ENCODE measurements at regions not wholly inside any gene's neighbourhood (a gene's known extent, or its start where the extent isn't known, plus 50 kb on each side); places are given as distances from the start of the nearest gene placed in this dataset.

DNA sequence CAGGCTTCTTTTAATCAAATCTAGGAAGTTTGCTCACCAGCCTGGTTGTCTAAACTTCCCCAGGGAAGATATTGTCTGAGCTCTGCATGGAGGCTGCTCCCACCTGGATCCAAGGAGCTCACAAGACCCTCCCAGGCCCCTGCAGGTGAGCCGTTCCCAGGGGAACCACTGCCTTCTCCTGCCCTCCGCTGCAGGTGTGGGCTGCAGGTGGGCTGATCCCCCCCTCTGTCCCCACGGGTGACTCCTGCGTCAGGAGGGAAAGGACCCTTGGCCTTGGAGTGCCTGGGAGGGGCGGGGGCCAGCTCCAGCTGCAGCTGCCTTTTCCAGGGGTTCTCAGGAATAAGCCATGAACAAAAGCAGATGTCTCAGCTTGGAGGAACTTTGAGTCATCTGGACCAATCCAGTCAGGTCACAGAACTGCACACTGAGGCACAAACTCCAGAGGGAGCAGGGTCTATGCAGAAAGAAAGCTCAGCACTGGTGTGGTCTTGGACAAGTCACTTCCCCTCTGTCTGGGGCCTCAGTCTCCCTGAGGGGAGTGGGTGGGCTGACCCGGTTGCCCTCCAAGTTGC lies 246.6 kb upstream of the RTL1 start:
- no peak for TF ChIP-seq POLR2A (IDR thresholded peaks at IDR 0.05)
- TF ChIP-seq, protein P1, sequence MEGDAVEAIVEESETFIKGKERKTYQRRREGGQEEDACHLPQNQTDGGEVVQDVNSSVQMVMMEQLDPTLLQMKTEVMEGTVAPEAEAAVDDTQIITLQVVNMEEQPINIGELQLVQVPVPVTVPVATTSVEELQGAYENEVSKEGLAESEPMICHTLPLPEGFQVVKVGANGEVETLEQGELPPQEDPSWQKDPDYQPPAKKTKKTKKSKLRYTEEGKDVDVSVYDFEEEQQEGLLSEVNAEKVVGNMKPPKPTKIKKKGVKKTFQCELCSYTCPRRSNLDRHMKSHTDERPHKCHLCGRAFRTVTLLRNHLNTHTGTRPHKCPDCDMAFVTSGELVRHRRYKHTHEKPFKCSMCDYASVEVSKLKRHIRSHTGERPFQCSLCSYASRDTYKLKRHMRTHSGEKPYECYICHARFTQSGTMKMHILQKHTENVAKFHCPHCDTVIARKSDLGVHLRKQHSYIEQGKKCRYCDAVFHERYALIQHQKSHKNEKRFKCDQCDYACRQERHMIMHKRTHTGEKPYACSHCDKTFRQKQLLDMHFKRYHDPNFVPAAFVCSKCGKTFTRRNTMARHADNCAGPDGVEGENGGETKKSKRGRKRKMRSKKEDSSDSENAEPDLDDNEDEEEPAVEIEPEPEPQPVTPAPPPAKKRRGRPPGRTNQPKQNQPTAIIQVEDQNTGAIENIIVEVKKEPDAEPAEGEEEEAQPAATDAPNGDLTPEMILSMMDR (IDR thresholded peaks at IDR 0.05), result no peak
